Neutrophil (primary cell): ENCODE measurements at regions not wholly inside any gene's neighbourhood (a gene's known extent, or its start where the extent isn't known, plus 50 kb on each side); places are given as distances from the start of the nearest gene placed in this dataset.

Experiments used
- H3K27ac ChIP-seq: fragments of 200-600 bp; sonication (generic); 2 replicates; pipeline ENCODE4 v1.5.1; 2016; ENCODE audit warnings: mild to moderate bottlenecking, moderate library complexity
- H3K27me3 ChIP-seq: fragments of 200-600 bp; sonication (generic); 2 replicates; pipeline ENCODE4 v1.6.0; 2016; ENCODE audit warnings: mild to moderate bottlenecking
- H3K36me3 ChIP-seq: fragments of 200-600 bp; sonication (generic); 2 replicates; pipeline ENCODE4 v1.5.1; 2017
- H3K4me1 ChIP-seq, 2 experiments: fragments of 200-600 bp in 1 of 2; sonication (generic) in 1 of 2; 1 replicate in 1 of 2; 2 replicates in 1 of 2; pipeline versions ENCODE4 v1.5.1 to v1.6.1; 2013 to 2016; ENCODE audit warnings: low read depth in 1 of 2, low read length in 1 of 2, mild to moderate bottlenecking in 1 of 2, moderate library complexity in 1 of 2; ENCODE audit not compliant: control insufficient read depth in 1 of 2, insufficient read depth in 1 of 2
- H3K4me3 ChIP-seq, 2 experiments: fragments of 200-600 bp in 1 of 2; sonication (generic) in 1 of 2; 1 replicate in 1 of 2; 2 replicates in 1 of 2; pipeline ENCODE4 v1.5.1; 2013 to 2016; ENCODE audit warnings: low read depth in 1 of 2, low read length in 1 of 2, mild to moderate bottlenecking in 1 of 2, moderate library complexity in 1 of 2
- H3K9me3 ChIP-seq: fragments of 200-600 bp; sonication (generic); 2 replicates; pipeline ENCODE4 v1.5.1; 2016
- CTCF ChIP-seq: fragments of 200-600 bp; sonication (generic); IDR thresholded peaks from 2 replicates; pipeline ENCODE4 v1.5.1; 2016; ENCODE audit warnings: antibody characterized with exemption

DNA sequence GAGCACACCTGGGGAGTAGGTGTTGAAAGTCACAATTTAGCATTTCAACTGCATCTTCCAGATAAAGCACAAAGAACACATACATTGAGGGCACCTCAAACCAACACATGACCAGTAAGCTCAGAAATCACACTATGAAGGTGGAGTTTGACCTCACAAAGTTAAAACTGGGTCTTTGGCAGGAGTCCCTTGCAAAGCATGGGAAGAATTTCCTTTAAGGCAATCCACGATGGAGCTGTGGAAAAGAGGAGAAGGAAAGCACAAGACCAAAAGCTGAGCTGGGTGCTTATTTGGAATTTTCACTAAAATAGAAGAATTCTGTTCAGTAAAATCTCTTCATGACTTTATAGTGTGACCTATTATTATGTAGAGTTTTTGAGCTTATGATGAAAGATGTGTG, 212.9 kb upstream of the APCDD1 start:
- Histone ChIP-seq H3K9me3 (no peaks in the 10 kb centered on the region), H3K27ac (no peak overlapping the region), H3K36me3 (no peaks in the 10 kb centered on the region), H3K4me3 (no peak overlapping the region), H3K27me3 (no peaks in the 10 kb centered on the region), H3K4me1 (peaks cover 4 to 20% of the 10 kb centered on the region in 2 experiments)
- no peak for TF ChIP-seq CTCF

DNA sequence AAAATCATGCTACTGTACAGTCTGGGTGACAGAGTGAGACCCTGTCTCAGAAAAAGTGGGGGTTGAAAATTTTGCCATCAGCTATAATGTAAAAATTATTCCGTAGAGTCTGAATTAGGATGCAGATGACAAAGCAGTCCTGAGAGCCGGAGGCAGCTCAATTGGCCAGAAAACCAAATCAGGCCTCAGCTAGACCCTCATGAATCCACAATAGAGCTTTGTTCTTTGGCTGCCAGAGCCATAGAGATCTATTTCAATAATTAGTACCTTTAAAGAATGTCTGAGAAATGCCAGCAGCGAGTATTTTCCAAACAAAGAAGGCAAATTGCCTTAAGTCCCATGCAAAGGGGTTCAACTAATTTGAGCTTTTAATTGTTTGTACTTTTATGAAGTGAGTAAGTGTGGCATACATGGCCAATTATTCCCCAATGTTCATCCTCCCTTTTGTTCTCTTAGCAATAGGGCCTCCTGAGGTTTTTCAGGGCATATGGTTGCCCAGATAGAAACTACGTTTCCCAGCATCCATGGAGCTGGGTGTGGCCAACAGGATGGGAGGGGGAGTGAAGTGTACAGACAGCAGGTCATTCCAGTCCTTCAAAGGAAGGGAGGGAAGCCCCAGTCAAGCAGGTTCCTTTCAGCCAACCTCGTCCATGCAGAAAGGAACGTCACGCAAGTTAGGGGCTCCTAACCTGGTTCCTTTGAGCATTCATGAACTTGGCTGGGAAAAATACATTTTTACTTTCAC, 211.3 kb upstream of the APCDD1 start:
- Histone ChIP-seq H3K36me3 (no peaks in the 10 kb centered on the region), H3K4me3 (no peak overlapping the region), H3K4me1 (peaks cover 4 to 23% of the 10 kb centered on the region in 2 experiments), H3K27ac (no peak overlapping the region), H3K9me3 (no peaks in the 10 kb centered on the region), H3K27me3 (peaks cover 6% of the 10 kb centered on the region)
- TF ChIP-seq CTCF, result no peak

GRCh38 chr18:10244341-10244740, 210.1 kb upstream of the APCDD1 start:
- peaks cover 6% of the 10 kb centered on the region for H3K27me3 ChIP-seq
- no peak overlapping the region for H3K4me3 ChIP-seq
- H3K36me3 ChIP-seq, result no peaks in the 10 kb centered on the region
- H3K4me1 ChIP-seq, result peaks cover 4 to 15% of the 10 kb centered on the region in 2 experiments
- no peaks in the 10 kb centered on the region for H3K9me3 ChIP-seq
- H3K27ac ChIP-seq, result no peak overlapping the region
- no peak for TF ChIP-seq CTCF

GRCh38 chr18:10245031-10245845, 209.2 kb upstream of the APCDD1 start:
- TF ChIP-seq CTCF, result no peak

DNA sequence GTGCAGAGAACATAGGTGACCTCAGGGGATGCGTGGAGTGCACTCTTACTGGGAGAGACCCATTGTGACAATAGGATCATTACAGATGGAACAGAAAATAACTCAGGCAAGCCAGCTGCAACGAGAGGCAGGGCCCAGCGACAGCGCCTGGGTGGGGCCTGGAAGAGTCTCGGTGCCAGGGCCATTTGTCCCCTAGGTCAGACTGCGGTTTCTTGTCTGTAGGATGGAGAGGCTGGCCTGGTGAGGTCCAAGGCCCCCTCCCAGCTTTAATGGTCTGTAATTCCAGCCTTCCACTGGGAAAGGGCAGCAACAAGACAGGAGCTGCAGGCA, 208.6 kb upstream of the APCDD1 start:
- peaks cover 0 to 3% of the 10 kb centered on the region in 2 experiments for H3K4me1 ChIP-seq
- no peaks in the 10 kb centered on the region for H3K36me3 ChIP-seq
- TF ChIP-seq CTCF, result no peak
- H3K27me3 ChIP-seq, result peaks cover 6% of the 10 kb centered on the region
- H3K27ac ChIP-seq, result no peak overlapping the region
- H3K9me3 ChIP-seq, result no peaks in the 10 kb centered on the region
- H3K4me3 ChIP-seq, result no peak overlapping the region

More at GRCh38 chr18:10245031-10245845, 209.2 kb upstream of the APCDD1 start:
- Histone ChIP-seq H3K36me3 (no peaks in the 10 kb centered on the region), H3K27me3 (peaks cover 6% of the 10 kb centered on the region), H3K4me3 (no peak overlapping the region), H3K4me1 (peaks cover 2 to 6% of the 10 kb centered on the region in 2 experiments), H3K27ac (no peak overlapping the region), H3K9me3 (no peaks in the 10 kb centered on the region)
